ENCODE measurements at regions not wholly inside any gene's neighbourhood (a gene's known extent, or its start where the extent isn't known, plus 50 kb on each side); places are given as distances from the start of the nearest gene placed in this dataset.

DNA sequence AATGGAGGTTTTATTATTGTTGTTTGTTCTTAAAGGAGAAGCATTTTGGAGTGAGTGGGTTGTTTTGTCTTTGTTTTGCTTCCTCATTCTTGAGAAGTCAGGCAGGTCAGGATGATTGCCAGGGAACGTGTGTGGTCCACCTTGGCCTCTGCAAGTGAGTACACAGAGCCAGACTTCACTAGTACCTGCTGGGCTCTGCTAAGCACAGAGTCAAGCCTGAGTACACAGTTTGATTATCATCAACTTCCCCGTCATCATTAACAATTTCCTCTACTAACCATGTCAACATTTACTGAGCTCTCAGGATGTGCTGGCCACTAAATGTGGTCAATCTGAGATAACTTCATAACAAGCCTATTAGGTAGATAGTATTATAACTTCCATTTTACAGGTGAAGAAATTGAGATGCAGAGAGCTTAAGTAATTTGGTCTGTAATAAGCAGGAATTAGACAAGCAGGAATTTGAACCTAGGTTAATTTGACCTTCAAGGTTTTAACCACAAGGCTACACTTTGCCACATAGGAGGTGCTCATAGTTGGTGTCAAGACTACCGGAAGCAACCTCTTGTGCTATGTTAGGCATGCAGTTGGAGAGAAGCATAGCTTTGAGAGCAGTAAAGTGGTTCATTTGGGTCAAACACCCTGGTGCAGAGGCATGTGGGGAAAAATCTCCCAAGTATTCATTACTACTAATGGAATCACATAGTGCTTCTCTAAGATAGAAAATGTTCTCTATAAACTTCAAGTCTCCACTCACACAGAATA, 178.3 kb downstream of the NUAK1 start:
- ATAC-seq = no peak
- FAIRE-seq = no peak
- H3K27me3 ChIP-seq (ENCODE audit: control insufficient read depth in 1 of 2, insufficient read depth in 2 of 2, low read length in 2 of 2) = no peaks in the 10 kb centered on the region; a peak in 1 of 5 replicates
- ChIA-PET POLR2A (no interaction called here), CTCF (ENCODE audit: low intra/inter-chr PET ratio, low total read pairs) (no interaction called here)
- H3K9me3 ChIP-seq (ENCODE audit: low read length) = no peaks in the 10 kb centered on the region
- H3K9ac ChIP-seq (ENCODE audit: insufficient read depth, low read depth, low read length) = no peak overlapping the region
- 14% methylated on average over 1 of the region's 3 CpGs for WGBS (ENCODE audit: low lambda C conversion rate)
- no peak overlapping the region for H3K4me2 ChIP-seq (ENCODE audit: low read depth, low read length)
- no peaks in the 10 kb centered on the region for H3K4me1 ChIP-seq (ENCODE audit: insufficient read depth, low read length)
- no peaks in the 10 kb centered on the region for H4K20me1 ChIP-seq (ENCODE audit: insufficient read depth, low read length)
- DNase-seq (ENCODE audit: low spot score) = no peak
- H3K79me2 ChIP-seq (ENCODE audit: insufficient read depth, low read length) = no peaks in the 10 kb centered on the region
- no TSS peak for BruUV-seq (replicated peaks)
- no peak for TF ChIP-seq ZNF501 (CRISPR knock-in tag; IDR thresholded peaks at IDR 0.05)
- no peak for TF ChIP-seq ZNF720 (CRISPR knock-in tag; IDR thresholded peaks at IDR 0.05)
- no peak for TF ChIP-seq HMG20A (CRISPR knock-in tag; IDR thresholded peaks at IDR 0.05; ENCODE audit: borderline replicate concordance)
- TF ChIP-seq PLRG1 (conservative IDR thresholded peaks at IDR 0.05) = no peak
- TF ChIP-seq ZNF362 (CRISPR knock-in tag; IDR thresholded peaks at IDR 0.05; ENCODE audit: borderline replicate concordance) = no peak
- TF ChIP-seq FOXA1 (IDR thresholded peaks at IDR 0.05) = no peak
- no peak for TF ChIP-seq FOXA1 (CRISPR knock-in tag; IDR thresholded peaks at IDR 0.05)
- no peak for TF ChIP-seq ZNF776 (CRISPR knock-in tag; IDR thresholded peaks at IDR 0.05)
- intact Hi-C loops (cut with micrococcal nuclease; ENCODE audit: unreplicated experiment) = no loop called here
- in situ Hi-C loops (cut with HindIII; ENCODE audit: extremely low pct_ligation_motif_present, low pct_unique_long_range_greater_than_20kb) = no loop called here
- no peak overlapping the region for H2AFZ ChIP-seq (ENCODE audit: low read length)
- no peak overlapping the region for H3K27ac ChIP-seq (ENCODE audit: extremely low read length, insufficient read depth, low read length)
- H3K4me3 ChIP-seq (replicated peaks in 1 of 3; ENCODE audit: insufficient read depth in 1 of 3, low read depth in 2 of 3, low read length in 3 of 3) = no peak overlapping the region
- H3K36me3 ChIP-seq (replicated peaks in 1 of 2; ENCODE audit: control insufficient read depth in 1 of 2, insufficient read depth in 2 of 2, low read length in 2 of 2) = no peaks in the 10 kb centered on the region
